OCI-LY1 (cell line): ENCODE measurements at regions not wholly inside any gene's neighbourhood (a gene's known extent, or its start where the extent isn't known, plus 50 kb on each side); places are given as distances from the start of the nearest gene placed in this dataset.

Source experiments
- H2AFZ ChIP-seq: fragments of 200-600 bp; sonication (generic), shearing (Covaris generic); 2 replicates; pipeline ENCODE4 v1.6.0; 2014; ENCODE audit warnings: antibody characterized with exemption, mild to moderate bottlenecking, low read length
- H3F3A ChIP-seq: fragments of 200-600 bp; sonication (generic), shearing (Covaris generic); 2 replicates; pipeline ENCODE4 v1.6.0; 2014; ENCODE audit warnings: mild to moderate bottlenecking, antibody characterized with exemption, low read length, moderate library complexity; ENCODE audit not compliant: insufficient read depth
- H3K27ac ChIP-seq: fragments of 200-600 bp; sonication (generic); 2 replicates; pipeline ENCODE4 v1.5.1; 2014; ENCODE audit warnings: low read length, mixed run types, mild to moderate bottlenecking, low read depth; ENCODE audit not compliant: poor library complexity, severe bottlenecking
- H3K27me3 ChIP-seq: fragments of 200-600 bp; sonication (generic); 2 replicates; pipeline ENCODE4 v1.6.0; 2014; ENCODE audit warnings: antibody characterized with exemption, mild to moderate bottlenecking, low read length, moderate library complexity; ENCODE audit not compliant: insufficient read depth
- H3K36me3 ChIP-seq: fragments of 200-600 bp; sonication (generic); 2 replicates; pipeline ENCODE4 v1.6.1; 2014; ENCODE audit warnings: mild to moderate bottlenecking, antibody characterized with exemption, low read length, moderate library complexity, mixed read lengths; ENCODE audit not compliant: insufficient read depth
- H3K4me1 ChIP-seq: fragments of 200-600 bp; sonication (generic); 2 replicates; pipeline ENCODE4 v1.5.1; 2014; ENCODE audit warnings: mild to moderate bottlenecking, low read length, moderate library complexity; ENCODE audit not compliant: insufficient read depth, severe bottlenecking
- H3K4me2 ChIP-seq: fragments of 200-600 bp; sonication (generic), shearing (Covaris generic); 2 replicates; pipeline ENCODE4 v1.6.1; 2014; ENCODE audit warnings: low read length
- H3K4me3 ChIP-seq: fragments of 200-600 bp; sonication (generic); 2 replicates; pipeline ENCODE4 v1.5.1; 2014; ENCODE audit warnings: low read length, low read depth, mild to moderate bottlenecking, mixed read lengths; ENCODE audit not compliant: poor library complexity, severe bottlenecking
- H3K79me2 ChIP-seq: fragments of 200-600 bp; shearing (Covaris generic); 2 replicates; pipeline ENCODE4 v1.6.1; 2016; ENCODE audit warnings: mixed run types, low read length, mixed read lengths; ENCODE audit not compliant: insufficient read depth
- H3K9ac ChIP-seq: fragments of 200-600 bp; sonication (generic), shearing (Covaris generic); 2 replicates; pipeline ENCODE4 v1.6.1; 2014; ENCODE audit warnings: mild to moderate bottlenecking, low read length, mixed read lengths
- H3K9me2 ChIP-seq: fragments of 200-600 bp; sonication (generic), shearing (Covaris generic); 2 replicates; pipeline ENCODE4 v1.6.1; 2014; ENCODE audit warnings: low read depth, mild to moderate bottlenecking, low read length, mixed read lengths
- H3K9me3 ChIP-seq: fragments of 200-600 bp; shearing (Covaris generic); 2 replicates; pipeline ENCODE4 v1.6.1; 2014; ENCODE audit warnings: low read length, mixed read lengths
- H4K20me1 ChIP-seq: fragments of 200-600 bp; sonication (generic), shearing (Covaris generic); 2 replicates; pipeline ENCODE4 v1.6.0; 2016; ENCODE audit warnings: mild to moderate bottlenecking, low read length; ENCODE audit not compliant: insufficient read depth
- CTCF ChIP-seq: fragments of 200-600 bp; sonication (generic), shearing (Covaris generic); IDR thresholded peaks from 2 replicates; pipeline ENCODE4 v1.5.1; 2017; ENCODE audit warnings: mild to moderate bottlenecking, antibody characterized with exemption, low read length, moderate library complexity, mixed read lengths
- EZH2 ChIP-seq: fragments of 200-600 bp; sonication (generic), shearing (Covaris generic); IDR thresholded peaks from 2 replicates; pipeline ENCODE4 v1.8.0; 2017; ENCODE audit warnings: borderline replicate concordance, mixed run types, mild to moderate bottlenecking, antibody characterized with exemption, low read length, moderate library complexity, mixed read lengths

GRCh38 chr18:32823226-32823625 is 50.4 kb upstream of the KLHL14 start:
- no peak for TF ChIP-seq EZH2
- TF ChIP-seq CTCF, result no peak
- Histone ChIP-seq H3K9ac (no peak overlapping the region), H3K79me2 (no peaks in the 10 kb centered on the region), H3K9me3 (no peaks in the 10 kb centered on the region), H3F3A (no peaks in the 10 kb centered on the region), H3K9me2 (no peaks in the 10 kb centered on the region), H3K4me3 (no peak overlapping the region), H3K4me1 (no peaks in the 10 kb centered on the region), H3K27ac (no peak overlapping the region), H3K27me3 (no peaks in the 10 kb centered on the region), H2AFZ (no peak overlapping the region), H3K36me3 (no peaks in the 10 kb centered on the region), H3K4me2 (no peak overlapping the region), H4K20me1 (no peaks in the 10 kb centered on the region)
